GM21528 (cell line): ENCODE measurements at regions not wholly inside any gene's neighbourhood (a gene's known extent, or its start where the extent isn't known, plus 50 kb on each side); places are given as distances from the start of the nearest gene placed in this dataset.
"Not testable (repeated sequence)": the region's sequence is repeated elsewhere in the genome, so short reads cannot be mapped to it uniquely, and the experiment has no call there.

Experiments used
- ATAC-seq: cut with Tn5 transposase; IDR thresholded peaks from one replicate; pipeline ENCODE4 v1.9.1; 2021; ENCODE audit warnings: mild to moderate bottlenecking, moderate library complexity; ENCODE audit not compliant: unreplicated experiment, low FRiP score

GRCh38 chr15:31503758-31504461 lies 177.3 kb downstream of the KLF13 start:
- ATAC-seq, result no peak

GRCh38 chr15:31504462-31504839 lies 177.8 kb downstream of the KLF13 start:
- no peak for ATAC-seq

GRCh38 chr15:31507573-31507972 lies 180.9 kb downstream of the KLF13 start:
- not testable (repeated sequence) for ATAC-seq

- no peak for ATAC-seq
These were observed 182.0 kb downstream of the KLF13 start for GRCh38 chr15:31508656-31509055.

GRCh38 chr15:31510057-31510456 lies 183.4 kb downstream of the KLF13 start:
- ATAC-seq, result no peak

- ATAC-seq, result no peak
These were observed 185.2 kb downstream of the KLF13 start for GRCh38 chr15:31511707-31512310.

- no peak for ATAC-seq
These were observed 186.5 kb downstream of the KLF13 start for GRCh38 chr15:31513178-31513577.

GRCh38 chr15:31516440-31516839 lies 189.8 kb downstream of the KLF13 start:
- no peak for ATAC-seq

- ATAC-seq, result no peak
These were observed 190.2 kb downstream of the KLF13 start for GRCh38 chr15:31516874-31517273.

GRCh38 chr15:31517711-31518110 lies 191.1 kb downstream of the KLF13 start:
- ATAC-seq, result no peak

GRCh38 chr15:31522028-31522427 lies 195.4 kb downstream of the KLF13 start:
- no peak for ATAC-seq

GRCh38 chr15:31523027-31523654 lies 196.5 kb downstream of the KLF13 start:
- no peak for ATAC-seq

- ATAC-seq, result no peak
These were observed 197.0 kb downstream of the KLF13 start for GRCh38 chr15:31523655-31524049.

GRCh38 chr15:31525185-31525695 lies 198.6 kb downstream of the KLF13 start:
- ATAC-seq, result no peak

- no peak for ATAC-seq
These were observed 199.5 kb downstream of the KLF13 start for GRCh38 chr15:31525988-31526665.

- no peak for ATAC-seq
These were observed 200.5 kb downstream of the KLF13 start for GRCh38 chr15:31526916-31527690.

- ATAC-seq, result no peak
These were observed 202.2 kb downstream of the KLF13 start for GRCh38 chr15:31528846-31529245.

- ATAC-seq, result no peak
These were observed 211.3 kb downstream of the KLF13 start for GRCh38 chr15:31537770-31538592.

GRCh38 chr15:31540633-31541032 lies 214.0 kb downstream of the KLF13 start:
- no peak for ATAC-seq

- no peak for ATAC-seq
These were observed 217.7 kb downstream of the KLF13 start for GRCh38 chr15:31544361-31544760.
